GM12878 (cell line): ENCODE measurements at regions not wholly inside any gene's neighbourhood (a gene's known extent, or its start where the extent isn't known, plus 50 kb on each side); places are given as distances from the start of the nearest gene placed in this dataset.

Experiments used
- EGR1 ChIP-seq, 2 experiments: IDR thresholded peaks; 1 replicate in 1 of 2; 2 replicates in 1 of 2; pipeline ENCODE4 v1.6.1; 2011 to 2012; ENCODE audit warnings: low read depth in 2 of 2, low read length in 2 of 2, borderline replicate concordance in 1 of 2, mild to moderate bottlenecking in 1 of 2, moderate library complexity in 1 of 2
- EP300 ChIP-seq, 2 experiments: fragments of 150-350 bp in 1 of 2; IDR thresholded peaks; 2 replicates each; pipeline ENCODE4 v1.6.1; 2011 to 2012; ENCODE audit warnings: low read depth in 2 of 2, low read length in 2 of 2, borderline replicate concordance in 1 of 2, improper control_type of control experiment in 1 of 2, inconsistent platforms in 1 of 2; ENCODE audit not compliant: control insufficient read depth in 1 of 2
- POLR2AphosphoS2 ChIP-seq: IDR thresholded peaks from 2 replicates; pipeline ENCODE4 v1.6.1; 2011; ENCODE audit warnings: low read depth, mild to moderate bottlenecking, low read length, improper control_type of control experiment, moderate library complexity
- POLR2AphosphoS5 ChIP-seq: IDR thresholded peaks from 2 replicates; pipeline ENCODE4 v1.6.1; 2011; ENCODE audit warnings: mild to moderate bottlenecking, low read length, inconsistent platforms
- RAD21 ChIP-seq: IDR thresholded peaks from 2 replicates; pipeline ENCODE4 v1.6.1; 2011; ENCODE audit warnings: mild to moderate bottlenecking, low read depth, low read length, moderate library complexity; ENCODE audit not compliant: insufficient read depth
- SP1 ChIP-seq: IDR thresholded peaks from one replicate; pipeline ENCODE4 v1.6.1; 2011; ENCODE audit warnings: low read depth, low read length
- YY1 ChIP-seq: IDR thresholded peaks from 2 replicates; pipeline ENCODE4 v1.6.1; 2011; ENCODE audit warnings: low read depth, mild to moderate bottlenecking, low read length
- TF ChIP-seq, protein P1 (sequence below): IDR thresholded peaks from 2 replicates; pipeline ENCODE4 v1.6.1; 2012; ENCODE audit warnings: mild to moderate bottlenecking, low read depth, low read length
- TF ChIP-seq, protein P2 (sequence below), 3 experiments: IDR thresholded peaks in 2 of 3; conservative IDR thresholded peaks in 1 of 3; 2 replicates each; pipeline ENCODE4 v1.5.1; 2011; ENCODE audit warnings: low read depth in 3 of 3, low read length in 3 of 3, mild to moderate bottlenecking in 3 of 3, control low read depth in 2 of 3, moderate library complexity in 2 of 3, inconsistent platforms in 1 of 3, mixed read lengths in 1 of 3; ENCODE audit not compliant: control insufficient read depth in 2 of 3, insufficient read depth in 1 of 3; ENCODE audit errors: extremely low read depth in 1 of 3

DNA sequence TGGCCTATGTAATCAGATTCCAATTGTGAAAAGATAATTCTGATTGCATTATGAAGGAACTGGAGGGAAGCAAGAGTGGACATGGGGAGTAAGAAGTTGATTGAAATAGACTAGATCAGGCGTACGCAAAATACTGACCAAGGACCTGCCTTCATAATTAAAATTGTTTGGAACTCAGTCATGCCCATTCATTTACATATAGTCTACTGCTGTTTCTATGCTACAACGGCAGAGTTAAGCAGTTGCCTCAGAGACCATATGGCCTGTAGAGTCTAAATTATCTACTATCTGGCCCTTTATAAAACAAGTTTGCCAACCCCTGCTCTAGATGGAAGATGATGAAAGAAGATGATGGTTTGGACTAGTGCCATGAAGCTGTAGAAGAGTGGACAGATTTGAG, 170.0 kb upstream of the ARID2 start:
- TF ChIP-seq POLR2AphosphoS5 (no peak), YY1 (no peak), EGR1 (IDR thresholded peaks at IDR 0.05; ENCODE audit: borderline replicate concordance in 1 of 2, low read depth in 2 of 2, low read length in 2 of 2) (no peak), RAD21 (no peak), POLR2AphosphoS2 (no peak), EP300 (IDR thresholded peaks at IDR 0.05; ENCODE audit: borderline replicate concordance in 1 of 2, control insufficient read depth in 1 of 2, low read depth in 2 of 2, low read length in 2 of 2) (no peak), SP1 (no peak)
- TF ChIP-seq, protein P1, sequence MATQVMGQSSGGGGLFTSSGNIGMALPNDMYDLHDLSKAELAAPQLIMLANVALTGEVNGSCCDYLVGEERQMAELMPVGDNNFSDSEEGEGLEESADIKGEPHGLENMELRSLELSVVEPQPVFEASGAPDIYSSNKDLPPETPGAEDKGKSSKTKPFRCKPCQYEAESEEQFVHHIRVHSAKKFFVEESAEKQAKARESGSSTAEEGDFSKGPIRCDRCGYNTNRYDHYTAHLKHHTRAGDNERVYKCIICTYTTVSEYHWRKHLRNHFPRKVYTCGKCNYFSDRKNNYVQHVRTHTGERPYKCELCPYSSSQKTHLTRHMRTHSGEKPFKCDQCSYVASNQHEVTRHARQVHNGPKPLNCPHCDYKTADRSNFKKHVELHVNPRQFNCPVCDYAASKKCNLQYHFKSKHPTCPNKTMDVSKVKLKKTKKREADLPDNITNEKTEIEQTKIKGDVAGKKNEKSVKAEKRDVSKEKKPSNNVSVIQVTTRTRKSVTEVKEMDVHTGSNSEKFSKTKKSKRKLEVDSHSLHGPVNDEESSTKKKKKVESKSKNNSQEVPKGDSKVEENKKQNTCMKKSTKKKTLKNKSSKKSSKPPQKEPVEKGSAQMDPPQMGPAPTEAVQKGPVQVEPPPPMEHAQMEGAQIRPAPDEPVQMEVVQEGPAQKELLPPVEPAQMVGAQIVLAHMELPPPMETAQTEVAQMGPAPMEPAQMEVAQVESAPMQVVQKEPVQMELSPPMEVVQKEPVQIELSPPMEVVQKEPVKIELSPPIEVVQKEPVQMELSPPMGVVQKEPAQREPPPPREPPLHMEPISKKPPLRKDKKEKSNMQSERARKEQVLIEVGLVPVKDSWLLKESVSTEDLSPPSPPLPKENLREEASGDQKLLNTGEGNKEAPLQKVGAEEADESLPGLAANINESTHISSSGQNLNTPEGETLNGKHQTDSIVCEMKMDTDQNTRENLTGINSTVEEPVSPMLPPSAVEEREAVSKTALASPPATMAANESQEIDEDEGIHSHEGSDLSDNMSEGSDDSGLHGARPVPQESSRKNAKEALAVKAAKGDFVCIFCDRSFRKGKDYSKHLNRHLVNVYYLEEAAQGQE, result no peak
- TF ChIP-seq, protein P2, sequence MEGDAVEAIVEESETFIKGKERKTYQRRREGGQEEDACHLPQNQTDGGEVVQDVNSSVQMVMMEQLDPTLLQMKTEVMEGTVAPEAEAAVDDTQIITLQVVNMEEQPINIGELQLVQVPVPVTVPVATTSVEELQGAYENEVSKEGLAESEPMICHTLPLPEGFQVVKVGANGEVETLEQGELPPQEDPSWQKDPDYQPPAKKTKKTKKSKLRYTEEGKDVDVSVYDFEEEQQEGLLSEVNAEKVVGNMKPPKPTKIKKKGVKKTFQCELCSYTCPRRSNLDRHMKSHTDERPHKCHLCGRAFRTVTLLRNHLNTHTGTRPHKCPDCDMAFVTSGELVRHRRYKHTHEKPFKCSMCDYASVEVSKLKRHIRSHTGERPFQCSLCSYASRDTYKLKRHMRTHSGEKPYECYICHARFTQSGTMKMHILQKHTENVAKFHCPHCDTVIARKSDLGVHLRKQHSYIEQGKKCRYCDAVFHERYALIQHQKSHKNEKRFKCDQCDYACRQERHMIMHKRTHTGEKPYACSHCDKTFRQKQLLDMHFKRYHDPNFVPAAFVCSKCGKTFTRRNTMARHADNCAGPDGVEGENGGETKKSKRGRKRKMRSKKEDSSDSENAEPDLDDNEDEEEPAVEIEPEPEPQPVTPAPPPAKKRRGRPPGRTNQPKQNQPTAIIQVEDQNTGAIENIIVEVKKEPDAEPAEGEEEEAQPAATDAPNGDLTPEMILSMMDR (IDR thresholded peaks at IDR 0.05 in 2 of 3, conservative IDR thresholded peaks at IDR 0.05 in 1 of 3; ENCODE audit: control insufficient read depth in 2 of 3, extremely low read depth in 1 of 3, insufficient read depth in 1 of 3, low read depth in 3 of 3, low read length in 3 of 3), result no peak
